COLO829 (cell line): ENCODE measurements at regions not wholly inside any gene's neighbourhood (a gene's known extent, or its start where the extent isn't known, plus 50 kb on each side); places are given as distances from the start of the nearest gene placed in this dataset.

Experiments used
- DNase-seq: peaks from one replicate; pipeline ENCODE4 v3.0.0; 2012; ENCODE audit warnings: low spot score

DNA sequence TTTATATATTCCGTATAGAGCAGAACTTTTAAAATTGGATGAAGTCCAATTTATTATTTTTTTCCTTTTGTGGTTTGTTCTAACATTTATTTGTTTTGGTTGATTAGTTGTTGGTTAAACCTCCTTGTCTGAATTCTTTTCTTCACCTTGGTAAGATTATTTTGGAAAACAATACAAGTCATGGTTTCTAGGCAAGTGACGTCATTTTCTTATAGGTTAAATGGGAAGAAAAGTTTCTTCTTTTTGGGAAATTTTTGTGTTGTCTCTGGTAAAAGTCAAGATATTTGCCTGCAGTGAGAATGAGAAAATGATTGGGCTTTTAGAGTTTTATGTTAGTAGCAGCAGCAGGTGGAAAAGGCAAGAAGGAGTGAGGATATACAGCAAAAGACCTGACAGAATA, 197.9 kb downstream of the OTOR start:
- no peak for DNase-seq

- peak; percentile 78 for DNase-seq
These were observed 199.3 kb downstream of the OTOR start for GRCh38 chr20:16947479-16947878.

DNA sequence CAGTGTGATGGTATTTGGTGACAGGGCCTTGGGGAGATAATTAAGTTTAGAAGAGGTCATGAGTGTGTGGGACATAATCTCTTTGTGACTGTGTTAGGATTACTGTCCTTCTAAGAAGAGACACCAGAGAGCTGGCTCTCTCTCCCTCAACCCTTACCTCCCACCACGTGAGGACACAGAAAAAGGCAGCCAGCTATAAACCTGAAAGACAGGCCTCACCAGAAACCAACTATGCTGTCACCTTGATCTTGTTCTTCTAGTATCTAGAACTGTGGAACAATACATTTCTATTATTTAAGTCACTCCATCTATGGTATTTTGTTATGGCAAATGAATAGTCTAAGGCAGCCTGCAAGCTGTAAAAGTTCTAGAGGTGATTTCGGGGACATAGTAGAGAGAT, 203.7 kb downstream of the OTOR start:
- DNase-seq, result no peak

DNA sequence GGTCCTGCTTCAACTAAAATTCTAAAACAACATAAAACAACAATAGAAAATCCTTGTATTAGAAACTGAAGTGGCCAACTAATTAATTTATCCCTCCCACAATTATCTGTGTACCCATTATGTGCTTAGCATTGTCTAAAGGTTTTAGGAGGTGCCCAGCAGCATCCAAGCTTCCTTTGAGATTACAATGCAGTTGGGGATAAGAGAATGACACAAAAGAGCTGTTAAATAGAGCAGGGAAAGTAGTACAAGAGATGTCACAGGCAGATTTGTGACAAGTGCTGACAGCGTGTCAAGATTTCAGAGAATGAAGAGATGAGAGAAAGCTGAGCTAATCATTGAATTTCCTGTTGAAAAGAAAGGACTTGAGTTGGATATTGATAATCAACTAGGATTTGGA, 204.8 kb downstream of the OTOR start:
- DNase-seq, result no peak

- no peak for DNase-seq
These were observed 205.7 kb downstream of the OTOR start for GRCh38 chr20:16953858-16954257.

DNA sequence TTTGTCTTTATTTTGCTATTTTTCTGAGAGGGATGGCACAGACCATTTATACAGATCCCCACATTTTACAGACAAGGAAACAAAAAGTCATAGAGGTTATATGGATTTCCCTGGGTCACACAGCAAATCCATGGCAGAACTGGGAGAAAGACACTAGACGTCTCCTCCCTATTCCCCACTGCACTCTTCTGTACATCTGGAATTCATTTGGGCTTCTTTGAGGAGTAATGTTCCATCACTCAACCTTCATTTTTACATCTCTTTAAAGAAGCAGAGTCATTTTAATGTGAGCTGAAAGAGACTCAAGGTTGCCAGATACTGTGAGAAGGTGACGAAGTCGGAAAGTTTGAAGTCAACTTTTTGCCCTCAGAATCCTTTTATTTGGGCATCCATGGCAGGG, 207.3 kb downstream of the OTOR start:
- DNase-seq, result no peak

DNA sequence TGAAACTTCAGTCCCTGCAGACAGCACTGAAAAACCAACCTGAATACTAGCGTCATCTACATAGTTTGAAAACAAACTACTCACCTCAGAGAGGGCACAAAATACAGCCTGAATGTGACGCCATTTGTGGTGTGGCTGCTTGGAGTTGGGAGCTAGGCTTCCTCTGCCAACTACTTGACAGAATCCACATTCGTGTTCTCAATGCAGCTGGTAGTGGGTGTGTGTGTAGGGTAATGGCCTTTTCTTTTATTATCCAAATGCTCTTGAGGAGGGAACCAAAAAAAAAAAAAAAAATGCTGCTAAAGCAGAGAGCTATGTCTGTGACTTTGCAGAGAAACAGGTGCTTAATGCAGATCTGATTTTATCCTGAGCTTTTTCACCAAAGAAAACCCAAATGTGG, 207.8 kb downstream of the OTOR start:
- DNase-seq, result no peak

DNA sequence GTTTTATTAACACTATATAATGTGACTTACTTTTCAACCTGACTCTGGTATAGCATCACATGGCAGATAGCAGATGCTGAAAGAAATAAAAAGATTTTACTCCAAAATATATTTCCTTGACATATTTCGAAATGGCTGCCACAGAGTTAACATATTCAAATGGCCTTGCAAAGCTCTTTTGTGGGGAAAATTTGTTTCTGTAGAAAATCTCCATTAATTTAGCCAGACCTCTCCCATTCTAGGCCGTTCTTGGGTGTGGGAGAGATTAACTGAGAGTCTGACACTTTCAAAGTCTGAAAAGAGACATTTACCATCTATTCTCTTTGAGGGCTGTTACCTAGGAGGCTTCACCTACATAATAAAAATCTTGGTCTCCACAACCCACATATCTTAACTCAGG, 217.2 kb downstream of the OTOR start:
- DNase-seq, result no peak

DNA sequence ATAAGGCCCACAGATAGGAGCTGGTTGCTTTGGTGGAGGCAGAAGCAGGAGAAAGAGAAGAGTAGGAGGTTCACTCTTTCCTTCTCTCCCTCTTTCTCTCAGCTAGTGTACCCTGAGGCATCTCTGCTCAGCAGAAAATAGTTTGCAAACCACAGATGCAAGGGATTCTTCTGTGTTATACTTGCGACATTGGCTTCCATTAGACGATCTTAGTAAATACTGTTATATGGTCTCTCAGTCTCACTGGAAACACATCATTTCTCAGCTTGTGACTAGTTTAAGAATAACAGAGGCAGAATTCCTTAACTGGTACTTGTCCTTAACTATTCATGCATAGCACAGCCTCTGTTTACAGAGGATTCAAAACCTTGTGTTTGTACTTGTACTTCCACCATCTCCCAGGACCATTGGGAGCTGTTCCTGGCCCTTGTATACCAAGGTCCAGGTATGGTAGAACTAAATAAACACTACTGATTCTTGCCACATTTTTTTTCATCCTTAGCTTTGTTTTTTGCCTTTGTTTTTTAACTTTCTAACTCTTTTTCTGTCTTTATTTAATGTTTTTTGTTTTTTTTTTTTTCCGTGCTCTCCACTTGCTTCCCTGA, 218.2 kb downstream of the OTOR start:
- no peak for DNase-seq

- no peak for DNase-seq
These were observed 219.9 kb downstream of the OTOR start for GRCh38 chr20:16968099-16968498.

- no peak for DNase-seq
These were observed 222.6 kb downstream of the OTOR start for GRCh38 chr20:16970776-16971175.

DNA sequence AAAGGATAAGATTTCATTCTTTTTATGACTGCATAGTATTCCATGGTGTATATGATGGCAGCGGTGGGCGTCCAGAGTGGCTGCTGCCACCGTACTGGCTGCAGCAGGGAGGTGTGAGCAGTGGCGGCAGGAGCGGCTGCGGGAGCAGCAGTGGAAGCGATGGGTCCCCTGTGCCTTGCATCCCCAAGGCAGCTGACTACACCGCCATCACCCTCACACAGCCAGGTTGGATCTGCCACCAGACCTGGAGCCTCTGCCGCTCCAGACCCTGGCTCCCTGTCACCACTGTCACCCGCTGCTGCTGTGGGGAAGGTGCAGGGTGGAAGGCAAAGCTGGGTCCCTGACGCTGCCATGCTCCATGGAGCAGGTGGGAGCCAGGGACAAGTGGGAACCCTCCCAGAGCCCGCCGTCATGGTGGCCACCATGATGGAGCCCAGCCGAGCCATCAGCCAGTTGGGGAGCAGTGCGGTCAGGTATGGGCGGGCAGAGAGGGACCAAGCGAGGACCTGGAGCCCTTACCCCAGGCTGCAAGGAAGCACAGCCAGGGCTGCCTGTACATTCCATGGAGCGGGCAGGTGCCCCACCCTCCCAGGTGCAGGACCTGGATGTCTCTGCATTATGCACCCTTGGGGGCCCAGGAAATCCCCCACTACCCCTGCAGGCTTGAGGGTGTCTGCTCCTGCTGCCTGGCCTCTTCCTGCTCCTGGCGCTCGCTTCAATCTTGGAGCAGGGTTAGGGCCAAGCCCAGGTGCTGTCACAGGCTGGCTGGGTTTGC, 226.1 kb downstream of the OTOR start:
- no peak for DNase-seq

- DNase-seq, result no peak
These were observed 226.7 kb downstream of the OTOR start for GRCh38 chr20:16974855-16975162.

GRCh38 chr20:16975682-16976081, 227.5 kb downstream of the OTOR start:
- no peak for DNase-seq

- no peak for DNase-seq
These were observed 230.3 kb downstream of the OTOR start for GRCh38 chr20:16978497-16978896.

- DNase-seq, result no peak
These were observed 234.1 kb downstream of the OTOR start for GRCh38 chr20:16982091-16982726.

- DNase-seq, result no peak
These were observed 236.3 kb downstream of the OTOR start for GRCh38 chr20:16984481-16984880.

DNA sequence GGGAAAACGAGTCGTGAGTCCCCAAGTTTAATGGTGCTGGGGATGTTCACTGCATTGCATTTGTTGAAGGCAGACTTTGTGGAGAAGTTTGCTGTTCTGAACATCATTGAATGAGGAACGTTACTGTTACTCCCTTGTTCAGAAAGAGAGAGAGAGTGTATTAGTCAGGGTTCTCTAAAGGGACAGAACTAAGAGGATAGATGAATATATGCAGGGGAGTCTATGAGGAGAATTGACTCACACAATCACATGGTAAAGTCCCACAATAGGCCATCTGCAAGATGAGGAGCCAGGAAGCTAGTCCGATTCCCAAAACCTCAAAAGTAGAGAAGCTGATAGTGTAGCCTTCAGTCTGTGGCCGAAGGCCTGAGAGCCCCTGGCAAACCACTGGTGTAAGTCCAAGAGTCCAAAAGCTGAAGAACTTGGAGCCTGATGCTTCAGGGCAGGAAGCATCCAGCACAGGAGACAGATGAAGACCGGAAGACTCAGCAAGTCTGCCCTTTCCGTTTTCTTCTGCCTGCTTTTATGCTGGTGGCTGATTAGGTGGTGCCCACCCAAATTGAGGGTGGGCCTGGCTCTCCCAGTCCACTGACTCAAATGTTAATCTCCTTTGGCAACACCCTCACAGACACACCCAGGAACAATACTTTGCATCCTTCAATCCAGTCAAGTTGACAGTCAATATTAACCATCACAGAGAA, 223.5 kb upstream of the PCSK2 start:
- DNase-seq, result no peak

- DNase-seq, result no peak
These were observed 216.7 kb upstream of the PCSK2 start for GRCh38 chr20:17010181-17010580.

DNA sequence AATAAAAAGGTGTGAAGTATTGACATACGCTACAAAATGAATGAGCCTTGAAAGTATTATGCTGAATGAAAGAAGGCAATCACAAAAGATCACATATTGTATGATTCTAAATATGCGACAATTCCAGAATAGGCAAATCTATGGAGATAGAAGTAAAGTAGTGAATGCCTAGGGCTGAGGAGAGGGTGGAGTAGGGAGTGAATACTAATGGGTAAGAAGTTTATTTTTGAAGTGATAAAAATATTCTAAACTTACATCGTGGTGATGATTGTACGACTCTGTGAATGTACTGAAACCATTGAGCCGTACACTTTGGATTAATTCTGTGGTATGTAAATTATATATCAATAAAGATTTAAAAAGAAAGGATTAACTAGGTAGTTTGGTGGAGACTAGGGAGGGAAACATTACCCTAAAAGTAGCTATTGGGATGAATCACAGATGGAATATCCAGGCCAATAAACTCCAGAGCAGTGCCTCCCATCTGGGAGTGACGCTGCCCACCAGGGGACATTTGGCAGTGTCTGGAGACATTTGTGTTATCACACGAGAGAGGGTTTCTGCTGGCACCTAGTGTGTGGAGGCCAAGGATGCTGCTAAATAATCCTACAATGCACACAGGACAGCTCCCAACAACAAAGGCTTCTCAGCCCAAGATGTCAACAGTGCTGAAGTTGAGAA, 214.2 kb upstream of the PCSK2 start:
- no peak for DNase-seq

DNA sequence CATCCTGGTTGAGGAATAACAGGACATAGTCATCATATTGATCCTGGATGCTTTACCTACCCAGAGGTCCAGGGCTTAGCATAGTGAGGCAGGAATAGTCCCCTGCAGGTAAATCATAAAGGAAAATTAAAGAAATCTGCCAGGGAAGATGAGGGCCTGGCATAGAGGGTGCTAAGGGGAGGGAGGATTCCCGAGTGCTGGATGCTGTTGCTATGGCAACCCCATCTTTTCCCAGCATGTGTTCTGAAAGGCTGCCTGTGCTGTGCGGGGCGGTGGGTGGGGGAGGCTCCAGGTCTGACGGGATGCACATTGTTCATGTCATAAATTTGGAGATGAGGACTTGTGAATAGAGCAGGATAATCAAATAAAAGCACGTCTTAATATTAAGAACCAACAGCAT, 212.6 kb upstream of the PCSK2 start:
- no peak for DNase-seq

GRCh38 chr20:17014756-17015366, 212.0 kb upstream of the PCSK2 start:
- no peak for DNase-seq
